Keratinocyte (primary cell): ENCODE measurements at regions not wholly inside any gene's neighbourhood (a gene's known extent, or its start where the extent isn't known, plus 50 kb on each side); places are given as distances from the start of the nearest gene placed in this dataset.

Experiments used
- DNase-seq: peaks from one replicate; pipeline ENCODE4 v3.0.0-alpha.2; 2011; ENCODE audit warnings: low read depth, missing footprints, low spot score
- FAIRE-seq: peaks from 2 replicates; lab custom pipeline; 2011; peaks lifted over from hg19 to GRCh38; lab: Jason Lieb, UNC
- H2AFZ ChIP-seq: 2 replicates; pipeline ENCODE4 v1.6.0; 2012; ENCODE audit warnings: low read length, control low read depth, inconsistent platforms; ENCODE audit not compliant: control insufficient read depth
- H3K27ac ChIP-seq: 2 replicates; pipeline ENCODE4 v1.5.1; 2011; ENCODE audit warnings: low read length; ENCODE audit not compliant: control insufficient read depth, insufficient read depth
- H3K27me3 ChIP-seq: 3 replicates; pipeline ENCODE4 v1.6.0; 2011; ENCODE audit warnings: low read length; ENCODE audit not compliant: control insufficient read depth, insufficient read depth; ENCODE audit errors: extremely low read depth
- H3K36me3 ChIP-seq, 2 experiments: 2 replicates in 1 of 2; 3 replicates in 1 of 2; pipeline ENCODE4 v1.5.1; 2011; ENCODE audit warnings: low read length in 2 of 2, mild to moderate bottlenecking in 1 of 2; ENCODE audit not compliant: control insufficient read depth in 2 of 2, insufficient read depth in 2 of 2; ENCODE audit errors: extremely low read depth in 1 of 2
- H3K4me1 ChIP-seq: 3 replicates; pipeline ENCODE4 v1.5.1; 2011; ENCODE audit warnings: low read length; ENCODE audit not compliant: control insufficient read depth, insufficient read depth; ENCODE audit errors: extremely low read depth
- H3K4me2 ChIP-seq: 3 replicates; pipeline ENCODE4 v1.6.0; 2011; ENCODE audit warnings: low read depth, low read length; ENCODE audit not compliant: control insufficient read depth, insufficient read depth; ENCODE audit errors: extremely low read depth
- H3K4me3 ChIP-seq, 3 experiments: fragments of 200-600 bp in 1 of 3; sonication (generic) in 1 of 3; 2 replicates in 2 of 3; 3 replicates in 1 of 3; pipeline ENCODE4 v1.5.1; 2011 to 2016; ENCODE audit warnings: low read length in 3 of 3, mild to moderate bottlenecking in 3 of 3, control low read depth in 2 of 3, inconsistent platforms in 1 of 3, low read depth in 1 of 3, mixed read lengths in 1 of 3, mixed run types in 1 of 3, moderate library complexity in 1 of 3; ENCODE audit not compliant: control insufficient read depth in 2 of 3, insufficient read depth in 2 of 3; ENCODE audit errors: extremely low read depth in 1 of 3
- H3K79me2 ChIP-seq: 2 replicates; pipeline ENCODE4 v1.6.0; 2012; ENCODE audit warnings: low read length; ENCODE audit not compliant: control insufficient read depth, insufficient read depth
- H3K9ac ChIP-seq: 3 replicates; pipeline ENCODE4 v1.6.0; 2011; ENCODE audit warnings: low read length; ENCODE audit not compliant: control insufficient read depth, insufficient read depth; ENCODE audit errors: extremely low read depth
- H3K9me1 ChIP-seq: 3 replicates; pipeline ENCODE4 v1.6.0; 2011; ENCODE audit warnings: low read length; ENCODE audit not compliant: control insufficient read depth, insufficient read depth; ENCODE audit errors: extremely low read depth
- H3K9me3 ChIP-seq: 2 replicates; pipeline ENCODE4 v1.5.1; 2012; ENCODE audit warnings: low read depth, low read length; ENCODE audit not compliant: control insufficient read depth
- H4K20me1 ChIP-seq: 3 replicates; pipeline ENCODE4 v1.6.0; 2011; ENCODE audit warnings: low read length; ENCODE audit not compliant: control insufficient read depth, insufficient read depth; ENCODE audit errors: extremely low read depth
- CTCF ChIP-seq, 3 experiments: IDR thresholded peaks in 1 of 3; conservative IDR thresholded peaks in 1 of 3; optimal IDR thresholded peaks in 1 of 3; 2 replicates in 2 of 3; 3 replicates in 1 of 3; pipeline versions ENCODE3 to v1.5.1; 2011; ENCODE audit warnings: low read length in 3 of 3, mild to moderate bottlenecking in 3 of 3, moderate library complexity in 2 of 3, control low read depth in 1 of 3, inconsistent platforms in 1 of 3; ENCODE audit not compliant: insufficient read depth in 2 of 3; ENCODE audit errors: extremely low read depth in 1 of 3
- EZH2 ChIP-seq: IDR thresholded peaks from one replicate; pipeline ENCODE4 v1.6.1; 2012; ENCODE audit warnings: inconsistent platforms, mild to moderate bottlenecking, low read length, moderate library complexity
- dilution Hi-C: fragments of 300-500 bp; cut with MboI; formaldehyde crosslinking; loops from one replicate; pipeline ENCODE4 v1.7.0; 2020; ENCODE audit warnings: low sequenced_read_pairs; ENCODE audit not compliant: extremely low pct_ligation_motif_present

DNA sequence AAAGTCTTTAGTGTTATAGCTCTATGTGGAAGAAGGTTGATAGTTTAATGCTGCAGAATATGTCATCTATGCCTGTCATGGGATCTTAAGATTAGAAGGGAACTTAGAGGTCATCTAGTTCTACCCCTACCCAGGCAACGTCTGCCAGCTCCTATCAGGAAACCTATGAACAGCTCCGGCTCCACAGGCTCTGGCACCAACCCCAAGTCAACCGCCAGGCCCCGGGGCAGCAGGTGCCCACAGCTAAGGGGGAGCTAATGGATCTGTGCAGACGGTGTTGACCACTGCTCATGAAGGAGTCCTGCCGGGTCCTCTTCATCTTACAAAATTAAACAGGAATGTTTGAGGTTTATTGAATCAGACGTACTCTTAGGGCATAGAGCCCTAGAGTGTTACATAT, 440.8 kb upstream of the KLHL29 start:
- dilution Hi-C loops = no loop called here
- Histone ChIP-seq H3K27ac (no peak overlapping the region), H3K4me2 (no peak overlapping the region), H3K9ac (no peak overlapping the region), H2AFZ (no peak overlapping the region), H3K79me2 (no peaks in the 10 kb centered on the region), H4K20me1 (no peaks in the 10 kb centered on the region), H3K36me3 (no peaks in the 10 kb centered on the region), H3K9me3 (no peaks in the 10 kb centered on the region), H3K9me1 (no peaks in the 10 kb centered on the region), H3K4me1 (no peaks in the 10 kb centered on the region), H3K27me3 (no peaks in the 10 kb centered on the region), H3K4me3 (no peak overlapping the region)
- no peak for DNase-seq
- FAIRE-seq = no peak
- TF ChIP-seq CTCF (optimal IDR thresholded peaks at IDR 0.05 in 1 of 3, IDR thresholded peaks at IDR 0.05 in 1 of 3, conservative IDR thresholded peaks at IDR 0.05 in 1 of 3; ENCODE audit: extremely low read depth in 1 of 3, insufficient read depth in 2 of 3, low read length in 3 of 3) (no peak), EZH2 (no peak)

DNA sequence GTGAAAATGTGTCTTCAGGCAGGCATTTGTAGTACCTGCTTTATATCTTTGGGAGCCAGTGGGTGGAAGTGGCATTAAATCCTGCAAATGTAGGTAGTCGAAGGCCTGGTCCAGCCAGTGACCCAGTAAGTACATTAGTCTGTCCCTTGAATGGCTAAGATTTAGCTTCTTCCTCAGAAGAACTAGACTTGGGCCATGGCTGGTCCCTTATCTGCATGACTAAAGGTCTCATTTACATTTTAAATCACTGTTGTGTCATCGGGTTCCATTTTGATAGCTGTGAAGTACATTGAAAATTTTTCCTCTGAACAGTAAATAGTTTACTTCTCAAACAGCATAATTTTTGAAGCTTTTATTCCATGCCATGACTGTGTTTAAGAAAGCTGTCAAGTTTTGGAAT, 438.4 kb upstream of the KLHL29 start:
- Histone ChIP-seq H3K4me2 (no peak overlapping the region), H3K9me1 (no peaks in the 10 kb centered on the region), H4K20me1 (no peaks in the 10 kb centered on the region), H3K4me1 (no peaks in the 10 kb centered on the region), H3K27me3 (no peaks in the 10 kb centered on the region), H3K9me3 (no peaks in the 10 kb centered on the region), H3K36me3 (no peaks in the 10 kb centered on the region), H2AFZ (no peak overlapping the region), H3K79me2 (no peaks in the 10 kb centered on the region), H3K9ac (no peak overlapping the region), H3K27ac (no peak overlapping the region), H3K4me3 (no peak overlapping the region)
- no peak for DNase-seq
- FAIRE-seq = no peak
- dilution Hi-C loops = no loop called here
- no peak for TF ChIP-seq CTCF (optimal IDR thresholded peaks at IDR 0.05 in 1 of 3, IDR thresholded peaks at IDR 0.05 in 1 of 3, conservative IDR thresholded peaks at IDR 0.05 in 1 of 3; ENCODE audit: extremely low read depth in 1 of 3, insufficient read depth in 2 of 3, low read length in 3 of 3)
- TF ChIP-seq EZH2 = no peak
